ENCODE measurements at regions not wholly inside any gene's neighbourhood (a gene's known extent, or its start where the extent isn't known, plus 50 kb on each side); places are given as distances from the start of the nearest gene placed in this dataset.

GRCh38 chr5:106307265-106307664 lies 1363.5 kb downstream of the EFNA5 start:
- TF ChIP-seq CTCF (conservative IDR thresholded peaks at IDR 0.05; ENCODE audit: low read length) = no peak
- TF ChIP-seq EZH2phosphoT487 (IDR thresholded peaks at IDR 0.05; ENCODE audit: borderline replicate concordance, low read depth, low read length) = no peak
